Astrocyte (in vitro differentiated cells and primary cell): ENCODE measurements at regions not wholly inside any gene's neighbourhood (a gene's known extent, or its start where the extent isn't known, plus 50 kb on each side); places are given as distances from the start of the nearest gene placed in this dataset.

Experiments
- DNase-seq: peaks from one replicate; pipeline ENCODE4 v3.0.0-alpha.2; 2010; ENCODE audit warnings: low read depth
- FAIRE-seq: peaks from 2 replicates; lab custom pipeline; 2011; peaks lifted over from hg19 to GRCh38; lab: Jason Lieb, UNC
- H2AFZ ChIP-seq: 2 replicates; pipeline ENCODE4 v1.6.0; 2012; ENCODE audit warnings: low read depth, low read length, inconsistent platforms
- H3K27ac ChIP-seq: 2 replicates; pipeline ENCODE4 v1.5.1; 2011; ENCODE audit warnings: low read depth, low read length, inconsistent platforms
- H3K27me3 ChIP-seq: 2 replicates; pipeline ENCODE4 v1.6.0; 2011; ENCODE audit warnings: low read length, inconsistent platforms; ENCODE audit not compliant: insufficient read depth
- H3K36me3 ChIP-seq: 2 replicates; pipeline ENCODE4 v1.5.1; 2011; ENCODE audit warnings: low read length, inconsistent platforms; ENCODE audit not compliant: insufficient read depth
- H3K4me1 ChIP-seq: 2 replicates; pipeline ENCODE4 v1.5.1; 2011; ENCODE audit warnings: low read length, inconsistent platforms; ENCODE audit not compliant: insufficient read depth
- H3K4me2 ChIP-seq: 2 replicates; pipeline ENCODE4 v1.6.0; 2012; ENCODE audit warnings: low read length, inconsistent platforms
- H3K4me3 ChIP-seq: 2 replicates; pipeline ENCODE4 v1.5.1; 2011; ENCODE audit warnings: low read depth, mild to moderate bottlenecking, low read length, inconsistent platforms; ENCODE audit not compliant: insufficient read depth
- H3K79me2 ChIP-seq: 2 replicates; pipeline ENCODE4 v1.6.0; 2012; ENCODE audit warnings: mild to moderate bottlenecking, low read length, inconsistent platforms; ENCODE audit not compliant: insufficient read depth
- H3K9ac ChIP-seq: 2 replicates; pipeline ENCODE4 v1.6.0; 2012; ENCODE audit warnings: mild to moderate bottlenecking, low read length, inconsistent platforms
- H3K9me3 ChIP-seq: 2 replicates; pipeline ENCODE4 v1.5.1; 2012; ENCODE audit warnings: low read depth, mild to moderate bottlenecking, low read length, inconsistent platforms; ENCODE audit not compliant: insufficient read depth
- H4K20me1 ChIP-seq: 2 replicates; pipeline ENCODE4 v1.6.0; 2012; ENCODE audit warnings: low read length, inconsistent platforms; ENCODE audit not compliant: insufficient read depth
- H3K27ac Mint-ChIP-seq: one replicate; pipeline ENCODE4 v1.8.0; 2021; ENCODE audit warnings: mild to moderate bottlenecking, mixed read lengths; ENCODE audit not compliant: unreplicated experiment
- H3K27me3 Mint-ChIP-seq: one replicate; pipeline ENCODE4 v1.8.0; 2021; ENCODE audit warnings: low read depth, mixed read lengths; ENCODE audit not compliant: unreplicated experiment
- H3K36me3 Mint-ChIP-seq: one replicate; pipeline ENCODE4 v1.8.0; 2021; ENCODE audit warnings: low read depth, mixed read lengths; ENCODE audit not compliant: unreplicated experiment
- H3K4me1 Mint-ChIP-seq: one replicate; pipeline ENCODE4 v1.8.0; 2021; ENCODE audit warnings: low read depth, mixed read lengths; ENCODE audit not compliant: unreplicated experiment
- H3K4me3 Mint-ChIP-seq: one replicate; pipeline ENCODE4 v1.8.0; 2021; ENCODE audit warnings: mild to moderate bottlenecking, moderate library complexity, mixed read lengths; ENCODE audit not compliant: unreplicated experiment
- H3K9me3 Mint-ChIP-seq: one replicate; pipeline ENCODE4 v1.8.0; 2021; ENCODE audit warnings: mild to moderate bottlenecking, mixed read lengths; ENCODE audit not compliant: unreplicated experiment
- EZH2 ChIP-seq: IDR thresholded peaks from 2 replicates; pipeline ENCODE4 v1.6.1; 2012; ENCODE audit warnings: mild to moderate bottlenecking, low read length, inconsistent platforms; ENCODE audit not compliant: insufficient read depth
- TF ChIP-seq, protein P1 (sequence below): IDR thresholded peaks from 2 replicates; pipeline ENCODE4 v1.5.1; 2011; ENCODE audit warnings: low read depth, mild to moderate bottlenecking, inconsistent platforms, low read length, moderate library complexity; ENCODE audit not compliant: insufficient read depth

DNA sequence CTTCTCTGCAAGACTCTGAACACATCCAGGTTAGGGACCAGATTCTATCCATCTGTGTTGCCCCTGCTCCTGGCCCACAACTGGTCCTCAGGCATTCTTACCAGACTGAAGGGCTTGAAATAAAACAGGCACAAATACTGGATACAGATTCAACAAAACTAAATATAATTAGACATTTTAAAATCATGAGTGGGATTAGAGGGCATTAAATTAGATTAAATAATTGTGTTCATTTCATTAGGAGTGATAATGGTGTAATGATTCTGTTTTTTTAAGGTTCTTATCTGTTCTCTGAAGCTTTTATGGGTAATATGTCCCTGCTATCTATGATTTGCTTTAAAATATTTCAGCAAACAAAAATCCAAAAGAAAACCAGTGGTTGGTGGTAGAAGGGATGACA is 226.5 kb downstream of the IRS1 start:
- H3K36me3 Mint-ChIP-seq = no peaks in the 10 kb centered on the region
- no peaks in the 10 kb centered on the region for H3K4me1 ChIP-seq
- no peak overlapping the region for H3K27ac ChIP-seq
- no peaks in the 10 kb centered on the region for H4K20me1 ChIP-seq
- no peak overlapping the region for H2AFZ ChIP-seq
- TF ChIP-seq EZH2 = no peak
- TF ChIP-seq, protein P1, sequence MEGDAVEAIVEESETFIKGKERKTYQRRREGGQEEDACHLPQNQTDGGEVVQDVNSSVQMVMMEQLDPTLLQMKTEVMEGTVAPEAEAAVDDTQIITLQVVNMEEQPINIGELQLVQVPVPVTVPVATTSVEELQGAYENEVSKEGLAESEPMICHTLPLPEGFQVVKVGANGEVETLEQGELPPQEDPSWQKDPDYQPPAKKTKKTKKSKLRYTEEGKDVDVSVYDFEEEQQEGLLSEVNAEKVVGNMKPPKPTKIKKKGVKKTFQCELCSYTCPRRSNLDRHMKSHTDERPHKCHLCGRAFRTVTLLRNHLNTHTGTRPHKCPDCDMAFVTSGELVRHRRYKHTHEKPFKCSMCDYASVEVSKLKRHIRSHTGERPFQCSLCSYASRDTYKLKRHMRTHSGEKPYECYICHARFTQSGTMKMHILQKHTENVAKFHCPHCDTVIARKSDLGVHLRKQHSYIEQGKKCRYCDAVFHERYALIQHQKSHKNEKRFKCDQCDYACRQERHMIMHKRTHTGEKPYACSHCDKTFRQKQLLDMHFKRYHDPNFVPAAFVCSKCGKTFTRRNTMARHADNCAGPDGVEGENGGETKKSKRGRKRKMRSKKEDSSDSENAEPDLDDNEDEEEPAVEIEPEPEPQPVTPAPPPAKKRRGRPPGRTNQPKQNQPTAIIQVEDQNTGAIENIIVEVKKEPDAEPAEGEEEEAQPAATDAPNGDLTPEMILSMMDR = no peak
- no peaks in the 10 kb centered on the region for H3K27me3 Mint-ChIP-seq
- H3K4me3 Mint-ChIP-seq = no peak overlapping the region
- no peaks in the 10 kb centered on the region for H3K4me1 Mint-ChIP-seq
- no peaks in the 10 kb centered on the region for H3K27me3 ChIP-seq
- H3K9ac ChIP-seq = no peak overlapping the region
- H3K27ac Mint-ChIP-seq = no peak overlapping the region
- no peaks in the 10 kb centered on the region for H3K9me3 Mint-ChIP-seq
- no peak for DNase-seq
- no peak for FAIRE-seq
- H3K9me3 ChIP-seq = no peaks in the 10 kb centered on the region
- no peak overlapping the region for H3K4me3 ChIP-seq
- no peak overlapping the region for H3K4me2 ChIP-seq
- H3K79me2 ChIP-seq = no peaks in the 10 kb centered on the region
- H3K36me3 ChIP-seq = no peaks in the 10 kb centered on the region

DNA sequence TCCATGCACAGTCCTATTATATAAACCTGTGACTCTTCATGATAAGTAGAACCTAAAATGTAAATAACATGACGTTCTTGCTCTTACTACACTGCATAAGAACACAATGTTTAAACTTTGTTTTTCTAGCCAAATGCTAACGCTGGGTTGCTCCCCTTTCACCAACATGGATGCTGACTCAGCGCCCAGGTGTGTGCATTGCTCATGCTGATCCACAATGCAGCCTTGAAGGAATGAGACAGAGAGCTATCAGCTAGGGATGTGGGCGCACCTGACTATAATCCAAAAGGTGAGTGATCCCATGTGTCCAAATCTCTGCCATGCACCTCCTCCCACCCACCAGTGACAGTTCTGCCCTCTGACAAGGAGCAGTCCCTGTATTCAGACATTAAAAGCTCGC is 235.0 kb downstream of the IRS1 start:
- Histone ChIP-seq H4K20me1 (no peaks in the 10 kb centered on the region), H3K9me3 (no peaks in the 10 kb centered on the region), H2AFZ (no peak overlapping the region), H3K27me3 (no peaks in the 10 kb centered on the region), H3K4me1 (no peaks in the 10 kb centered on the region), H3K79me2 (no peaks in the 10 kb centered on the region), H3K27ac (no peak overlapping the region), H3K4me3 (no peak overlapping the region), H3K9ac (no peak overlapping the region), H3K4me2 (no peak overlapping the region), H3K36me3 (no peaks in the 10 kb centered on the region)
- no peak for TF ChIP-seq EZH2
- TF ChIP-seq, protein P1 = no peak
- Mint-ChIP-seq H3K36me3 (no peaks in the 10 kb centered on the region), H3K9me3 (no peaks in the 10 kb centered on the region), H3K27ac (no peak overlapping the region), H3K27me3 (no peaks in the 10 kb centered on the region), H3K4me3 (no peak overlapping the region), H3K4me1 (no peaks in the 10 kb centered on the region)
- DNase-seq (no peak), FAIRE-seq (no peak)

DNA sequence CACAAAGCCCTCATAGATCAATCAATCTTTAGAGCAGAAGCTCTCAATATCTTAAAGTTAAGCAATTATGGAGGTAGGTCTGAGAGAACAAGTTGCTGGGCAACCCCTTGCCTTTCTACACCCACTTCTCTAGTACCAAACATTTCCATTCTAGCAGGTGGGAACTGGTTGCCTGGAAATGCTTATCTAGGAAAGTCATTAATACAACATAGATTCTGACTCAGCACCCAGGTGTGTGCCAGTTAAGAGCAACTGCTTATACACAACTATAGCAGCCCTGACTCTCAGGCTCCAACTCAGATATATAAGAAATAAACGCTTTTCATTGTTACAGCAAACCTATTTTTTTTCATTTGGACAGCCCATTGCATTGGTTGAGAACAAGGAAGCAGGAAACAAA is 237.7 kb downstream of the IRS1 start:
- FAIRE-seq = no peak
- H3K27me3 Mint-ChIP-seq = no peaks in the 10 kb centered on the region
- Histone ChIP-seq H3K27ac (no peak overlapping the region), H3K4me1 (no peaks in the 10 kb centered on the region), H3K4me3 (no peak overlapping the region), H4K20me1 (no peaks in the 10 kb centered on the region), H2AFZ (no peak overlapping the region), H3K4me2 (no peak overlapping the region), H3K27me3 (no peaks in the 10 kb centered on the region), H3K9me3 (no peaks in the 10 kb centered on the region), H3K79me2 (no peaks in the 10 kb centered on the region), H3K9ac (no peak overlapping the region), H3K36me3 (no peaks in the 10 kb centered on the region)
- no peaks in the 10 kb centered on the region for H3K36me3 Mint-ChIP-seq
- DNase-seq = peak; percentile 41
- TF ChIP-seq, protein P1 = no peak
- no peak overlapping the region for H3K4me3 Mint-ChIP-seq
- H3K4me1 Mint-ChIP-seq = no peaks in the 10 kb centered on the region
- no peaks in the 10 kb centered on the region for H3K9me3 Mint-ChIP-seq
- no peak overlapping the region for H3K27ac Mint-ChIP-seq
